ENCODE measurements at regions not wholly inside any gene's neighbourhood (a gene's known extent, or its start where the extent isn't known, plus 50 kb on each side); places are given as distances from the start of the nearest gene placed in this dataset.

GRCh38 chr2:16279641-16280040, 339.3 kb downstream of the MYCN start:
- DNase-seq (ENCODE audit: low read depth) = no peak
- TF ChIP-seq CTCF (IDR thresholded peaks at IDR 0.05; ENCODE audit: insufficient read depth, low read length) = no peak
- H3K4me3 ChIP-seq (ENCODE audit: low read depth, low read length) = no peak overlapping the region

GRCh38 chr2:16279201-16279570, 338.8 kb downstream of the MYCN start:
- DNase-seq (ENCODE audit: low read depth) = no peak
- H3K4me3 ChIP-seq (ENCODE audit: low read depth, low read length) = no peak overlapping the region
- no peak for TF ChIP-seq CTCF (IDR thresholded peaks at IDR 0.05; ENCODE audit: insufficient read depth, low read length)

GRCh38 chr2:16278421-16279200, 338.3 kb downstream of the MYCN start:
- H3K4me3 ChIP-seq (ENCODE audit: low read depth, low read length) = no peak overlapping the region
- TF ChIP-seq CTCF (IDR thresholded peaks at IDR 0.05; ENCODE audit: insufficient read depth, low read length) = no peak
- no peak for DNase-seq (ENCODE audit: low read depth)

- no peak overlapping the region for H3K4me3 ChIP-seq (ENCODE audit: low read depth, low read length)
- no peak for TF ChIP-seq CTCF (IDR thresholded peaks at IDR 0.05; ENCODE audit: insufficient read depth, low read length)
- DNase-seq (ENCODE audit: low read depth) = no peak
Observed at GRCh38 chr2:16277117-16277516, 336.8 kb downstream of the MYCN start.

GRCh38 chr2:16275661-16276060, 335.3 kb downstream of the MYCN start:
- no peak for DNase-seq (ENCODE audit: low read depth)
- H3K4me3 ChIP-seq (ENCODE audit: low read depth, low read length) = no peak overlapping the region
- no peak for TF ChIP-seq CTCF (IDR thresholded peaks at IDR 0.05; ENCODE audit: insufficient read depth, low read length)

- no peak for TF ChIP-seq CTCF (IDR thresholded peaks at IDR 0.05; ENCODE audit: insufficient read depth, low read length)
- no peak overlapping the region for H3K4me3 ChIP-seq (ENCODE audit: low read depth, low read length)
- DNase-seq (ENCODE audit: low read depth) = no peak
Observed at GRCh38 chr2:16275131-16275530, 334.8 kb downstream of the MYCN start.

GRCh38 chr2:16273111-16273510, 332.8 kb downstream of the MYCN start:
- H3K4me3 ChIP-seq (ENCODE audit: low read depth, low read length) = no peak overlapping the region
- DNase-seq (ENCODE audit: low read depth) = no peak
- no peak for TF ChIP-seq CTCF (IDR thresholded peaks at IDR 0.05; ENCODE audit: insufficient read depth, low read length)

Data from fibroblast of the aortic adventitia (primary cell).